Sigmoid colon (tissue), 6 donors: ENCODE measurements at regions not wholly inside any gene's neighbourhood (a gene's known extent, or its start where the extent isn't known, plus 50 kb on each side); places are given as distances from the start of the nearest gene placed in this dataset.

Experiments used
- DNase-seq: peaks from one replicate; pipeline ENCODE4 v3.0.0-alpha.2; 2019
- H3K27ac ChIP-seq, 4 donors: fragments of 200-600 bp; sonication (generic); one replicate each; pipeline ENCODE4 v1.5.1; 2016 to 2019; ENCODE audit warnings: mild to moderate bottlenecking in 1 of 4
- H3K27me3 ChIP-seq, 3 donors: fragments of 200-600 bp; sonication (generic); one replicate each; pipeline ENCODE4 v1.5.1; 2019; ENCODE audit warnings: mild to moderate bottlenecking in 1 of 3
- H3K36me3 ChIP-seq, 4 donors: fragments of 200-600 bp; sonication (generic); one replicate each; pipeline ENCODE4 v1.5.1; 2016 to 2019
- H3K4me1 ChIP-seq, 4 donors: fragments of 200-600 bp; sonication (generic); one replicate each; pipeline ENCODE4 v1.5.1; 2017 to 2019
- H3K4me3 ChIP-seq, 4 donors: fragments of 200-600 bp; sonication (generic); one replicate each; pipeline ENCODE4 v1.5.1; 2017 to 2019; ENCODE audit warnings: mild to moderate bottlenecking in 2 of 4, moderate library complexity in 1 of 4
- H3K9me3 ChIP-seq, 4 donors: fragments of 200-600 bp in 3 of 4; sonication (generic) in 3 of 4; one replicate each; pipeline versions ENCODE4 v1.5.1 to v1.6.1; 2013 to 2019
- EP300 ChIP-seq, 4 donors: sonication (generic); formaldehyde crosslinking; IDR thresholded peaks; one replicate each; pipeline ENCODE4 v1.6.1; 2017; ENCODE audit warnings: antibody characterized with exemption in 4 of 4
- POLR2A ChIP-seq, 2 donors: fragments of 450-650 bp; IDR thresholded peaks; one replicate each; pipeline ENCODE4 v1.6.1; 2016; ENCODE audit warnings: antibody characterized with exemption in 2 of 2, mild to moderate bottlenecking in 2 of 2, moderate library complexity in 2 of 2
- POLR2AphosphoS5 ChIP-seq, 4 donors: sonication (generic); formaldehyde crosslinking; IDR thresholded peaks; one replicate each; pipeline ENCODE4 v1.6.1; 2017; ENCODE audit warnings: antibody characterized with exemption in 4 of 4
- WGBS, 2 donors: extraction: QIAGEN DNeasy Blood & Tissue Kit; methylation state at CpG; one replicate each; pipeline ENCODE4 v1.1.7; 2013; 5-methylcytosine and 5-hydroxymethylcytosine counted together
- intact Hi-C: fragments of 100-400 bp; cut with DNase I; formaldehyde crosslinking; loops from one replicate; pipeline ENCODE4 v1.15.1; 2023
- TF ChIP-seq, protein P1 (sequence below), 4 experiments: fragments of 450-650 bp in 3 of 4; fragments of 200-600 bp in 1 of 4; IDR thresholded peaks; one replicate each; pipeline ENCODE4 v1.5.1; 2016 to 2019; ENCODE audit warnings: antibody characterized with exemption in 4 of 4, mild to moderate bottlenecking in 3 of 4, moderate library complexity in 2 of 4
- donor health status: healthy with polysubstance abuse.
- donor health status: healthy.

DNA sequence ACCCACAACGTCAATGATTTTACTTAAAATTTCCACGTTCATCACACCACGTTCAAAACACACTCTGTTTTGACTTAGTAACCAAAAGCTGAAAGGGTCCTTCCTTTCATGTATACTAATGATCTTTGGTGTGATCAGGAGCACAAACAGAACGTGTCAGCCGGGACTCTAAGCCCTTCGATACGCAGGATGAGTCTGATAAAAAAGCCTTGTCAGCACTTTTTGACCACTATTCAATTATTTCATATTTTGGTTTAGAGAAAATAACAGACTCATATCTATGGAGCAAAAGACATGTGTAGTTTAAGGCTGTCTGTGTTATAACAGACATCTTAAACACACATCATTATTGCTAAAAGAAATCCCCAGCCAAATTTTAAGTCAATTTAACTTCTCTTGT is 345.3 kb downstream of the ZNF516 start:
- no peak for DNase-seq
- no peaks in the 10 kb centered on the region for H3K36me3 ChIP-seq
- TF ChIP-seq EP300 (IDR thresholded peaks at IDR 0.05) (no peak), POLR2A (IDR thresholded peaks at IDR 0.05) (no peak), POLR2AphosphoS5 (IDR thresholded peaks at IDR 0.05) (no peak)
- TF ChIP-seq, protein P1, sequence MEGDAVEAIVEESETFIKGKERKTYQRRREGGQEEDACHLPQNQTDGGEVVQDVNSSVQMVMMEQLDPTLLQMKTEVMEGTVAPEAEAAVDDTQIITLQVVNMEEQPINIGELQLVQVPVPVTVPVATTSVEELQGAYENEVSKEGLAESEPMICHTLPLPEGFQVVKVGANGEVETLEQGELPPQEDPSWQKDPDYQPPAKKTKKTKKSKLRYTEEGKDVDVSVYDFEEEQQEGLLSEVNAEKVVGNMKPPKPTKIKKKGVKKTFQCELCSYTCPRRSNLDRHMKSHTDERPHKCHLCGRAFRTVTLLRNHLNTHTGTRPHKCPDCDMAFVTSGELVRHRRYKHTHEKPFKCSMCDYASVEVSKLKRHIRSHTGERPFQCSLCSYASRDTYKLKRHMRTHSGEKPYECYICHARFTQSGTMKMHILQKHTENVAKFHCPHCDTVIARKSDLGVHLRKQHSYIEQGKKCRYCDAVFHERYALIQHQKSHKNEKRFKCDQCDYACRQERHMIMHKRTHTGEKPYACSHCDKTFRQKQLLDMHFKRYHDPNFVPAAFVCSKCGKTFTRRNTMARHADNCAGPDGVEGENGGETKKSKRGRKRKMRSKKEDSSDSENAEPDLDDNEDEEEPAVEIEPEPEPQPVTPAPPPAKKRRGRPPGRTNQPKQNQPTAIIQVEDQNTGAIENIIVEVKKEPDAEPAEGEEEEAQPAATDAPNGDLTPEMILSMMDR (IDR thresholded peaks at IDR 0.05) = no peak
- H3K4me3 ChIP-seq = no peak overlapping the region
- WGBS, 2 donors = 88 to 91% methylated on average over 7 of the region's 7 CpGs
- H3K9me3 ChIP-seq = no peaks in the 10 kb centered on the region
- no peaks in the 10 kb centered on the region for H3K4me1 ChIP-seq
- no peak overlapping the region for H3K27ac ChIP-seq
- intact Hi-C loops = no loop called here
- H3K27me3 ChIP-seq = no peaks in the 10 kb centered on the region

DNA sequence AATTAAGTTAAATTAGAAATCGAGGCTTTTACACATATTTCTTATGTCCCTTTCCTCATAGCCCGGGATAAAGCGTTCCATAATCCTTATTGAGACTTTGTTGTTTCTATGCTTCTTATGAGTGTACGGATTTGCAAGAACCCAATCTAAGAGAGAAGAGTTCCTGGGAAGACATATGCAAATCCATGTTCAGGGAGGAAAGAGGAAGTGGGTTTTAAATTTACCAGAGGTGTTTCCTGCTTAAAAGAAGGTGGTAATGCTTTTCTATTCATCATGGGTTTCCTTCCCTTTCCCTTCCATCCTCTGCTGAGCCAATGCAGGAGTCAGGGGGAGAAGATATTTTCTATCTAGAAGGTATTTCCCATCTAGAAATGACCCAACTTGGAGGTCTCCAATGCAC is 345.8 kb downstream of the ZNF516 start:
- TF ChIP-seq, protein P1 (IDR thresholded peaks at IDR 0.05) = no peak
- TF ChIP-seq POLR2AphosphoS5 (IDR thresholded peaks at IDR 0.05) (no peak), EP300 (IDR thresholded peaks at IDR 0.05) (no peak), POLR2A (IDR thresholded peaks at IDR 0.05) (no peak)
- DNase-seq = no peak
- WGBS, 2 donors = 88 to 91% methylated on average over 4 of the region's 4 CpGs
- Histone ChIP-seq H3K27me3 (no peaks in the 10 kb centered on the region), H3K4me3 (no peak overlapping the region), H3K36me3 (no peaks in the 10 kb centered on the region), H3K27ac (no peak overlapping the region), H3K9me3 (no peaks in the 10 kb centered on the region), H3K4me1 (no peaks in the 10 kb centered on the region)
- intact Hi-C loops = no loop called here

DNA sequence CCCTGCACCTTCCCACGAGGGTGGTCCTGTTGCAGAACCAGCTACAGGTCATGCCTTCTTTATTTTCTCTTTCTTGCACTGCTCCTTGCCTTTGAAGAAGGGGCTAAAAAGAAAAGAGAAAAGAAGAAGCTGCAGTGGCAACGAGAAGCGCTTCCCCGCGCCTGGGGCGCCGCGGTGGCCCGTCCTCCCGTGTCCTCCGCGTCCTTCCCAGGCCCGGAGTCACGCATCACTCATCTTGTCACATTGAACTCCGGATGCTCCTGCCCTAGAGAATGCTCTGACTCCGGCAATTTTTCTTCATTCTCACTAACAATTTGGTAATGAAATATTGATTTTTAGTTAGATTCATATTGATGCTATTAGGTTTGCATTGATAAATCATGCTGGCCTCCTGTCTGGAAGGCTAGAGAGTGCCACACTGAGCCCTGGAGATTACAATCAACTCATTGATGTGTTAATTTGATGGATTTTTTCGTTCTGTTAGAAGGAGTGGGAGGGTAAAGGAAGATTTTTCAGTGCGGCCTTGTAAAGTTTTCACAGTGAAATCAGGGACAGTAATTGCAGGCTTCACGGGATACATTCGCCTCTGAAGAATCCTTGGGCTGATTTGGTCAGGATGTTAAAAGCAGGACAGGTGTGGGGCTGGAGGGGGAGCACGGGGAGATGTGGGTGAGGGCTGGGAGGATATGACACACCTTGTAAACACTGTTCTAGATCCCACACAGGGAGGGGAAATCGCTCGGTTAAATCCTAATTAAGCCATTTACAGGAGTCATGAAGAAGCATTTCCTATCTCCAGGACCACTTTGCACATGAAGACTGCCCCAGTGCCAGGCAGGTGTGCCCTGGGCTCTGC is 349.3 kb downstream of the ZNF516 start:
- 74 to 79% methylated on average over 23 of the region's 23 CpGs for WGBS, 2 donors
- intact Hi-C loops = no loop called here

DNA sequence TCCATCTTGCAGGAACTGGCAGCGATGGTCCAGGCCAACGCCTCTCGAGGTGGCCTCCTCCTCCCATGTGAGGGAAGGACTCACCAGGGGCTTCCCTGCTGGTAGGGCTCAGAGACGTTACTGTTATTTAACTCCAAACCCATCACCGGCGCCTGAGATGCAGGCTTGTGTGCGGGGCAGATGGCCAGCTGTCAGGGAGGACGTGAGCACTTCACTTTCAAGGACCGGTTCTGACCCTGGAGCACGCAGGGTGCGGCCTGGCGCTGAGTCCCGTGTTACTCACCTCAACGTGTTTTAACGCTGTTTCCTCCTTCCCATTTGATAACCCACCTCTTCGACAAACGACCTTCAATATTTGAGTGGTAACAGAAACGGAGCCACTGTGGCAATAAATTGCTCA is 350.2 kb downstream of the ZNF516 start:
- TF ChIP-seq POLR2A (IDR thresholded peaks at IDR 0.05) = no peak
- TF ChIP-seq, protein P1 (IDR thresholded peaks at IDR 0.05) = no peak
- TF ChIP-seq EP300 (IDR thresholded peaks at IDR 0.05) = no peak
- no peak for TF ChIP-seq POLR2AphosphoS5 (IDR thresholded peaks at IDR 0.05)
- no peaks in the 10 kb centered on the region for H3K36me3 ChIP-seq
- DNase-seq = no peak
- H3K27ac ChIP-seq = no peak overlapping the region
- H3K4me3 ChIP-seq = no peak overlapping the region
- WGBS, 2 donors = 79 to 82% methylated on average over 18 of the region's 18 CpGs
- H3K27me3 ChIP-seq = no peaks in the 10 kb centered on the region
- intact Hi-C loops = no loop called here
- H3K9me3 ChIP-seq = no peaks in the 10 kb centered on the region
- no peaks in the 10 kb centered on the region for H3K4me1 ChIP-seq

More for the DNA sequence above, 349.3 kb downstream of the ZNF516 start:
- Histone ChIP-seq H3K27ac (no peak overlapping the region), H3K36me3 (no peaks in the 10 kb centered on the region), H3K4me3 (no peak overlapping the region), H3K9me3 (no peaks in the 10 kb centered on the region), H3K27me3 (no peaks in the 10 kb centered on the region), H3K4me1 (no peaks in the 10 kb centered on the region)
- TF ChIP-seq, protein P1 (IDR thresholded peaks at IDR 0.05) = no peak
- TF ChIP-seq EP300 (IDR thresholded peaks at IDR 0.05) = no peak
- no peak for TF ChIP-seq POLR2AphosphoS5 (IDR thresholded peaks at IDR 0.05)
- no peak for TF ChIP-seq POLR2A (IDR thresholded peaks at IDR 0.05)
- no peak for DNase-seq
